Activated naive CD8-positive, alpha-beta T cell treated with anti-CD3 and anti-CD28 coated beads, Interleukin-2, amount 50 U/mL, for 24 hours (primary cell): ENCODE measurements at regions not wholly inside any gene's neighbourhood (a gene's known extent, or its start where the extent isn't known, plus 50 kb on each side); places are given as distances from the start of the nearest gene placed in this dataset.
"Not testable (repeated sequence)": the region's sequence is repeated elsewhere in the genome, so short reads cannot be mapped to it uniquely, and the experiment has no call there.

Source experiments
- ATAC-seq: fragments of 150-1000 bp; cut with Tn5 transposase; one replicate; pipeline ENCODE4 v1.10.0; 2021
- DNase-seq: peaks from one replicate; pipeline ENCODE4 v3.0.0; 2021
- H3K27ac Mint-ChIP-seq: one replicate; pipeline ENCODE4 v1.8.0; 2021; ENCODE audit warnings: mild to moderate bottlenecking, mixed read lengths
- H3K27me3 Mint-ChIP-seq: one replicate; pipeline ENCODE4 v1.8.0; 2021; ENCODE audit warnings: mixed read lengths
- H3K36me3 Mint-ChIP-seq: one replicate; pipeline ENCODE4 v1.8.0; 2021; ENCODE audit warnings: low read depth, mixed read lengths
- H3K4me1 Mint-ChIP-seq: one replicate; pipeline ENCODE4 v1.8.0; 2021; ENCODE audit warnings: mixed read lengths
- H3K4me3 Mint-ChIP-seq: one replicate; pipeline ENCODE4 v1.8.0; 2021; ENCODE audit warnings: mild to moderate bottlenecking, moderate library complexity, mixed read lengths
- H3K9me3 Mint-ChIP-seq: one replicate; pipeline ENCODE4 v1.8.0; 2021; ENCODE audit warnings: mixed read lengths

- H3K27me3 Mint-ChIP-seq, result no peaks in the 10 kb centered on the region
- H3K36me3 Mint-ChIP-seq, result no peaks in the 10 kb centered on the region
- H3K27ac Mint-ChIP-seq, result no peak overlapping the region
- ATAC-seq, result no peak
- H3K4me3 Mint-ChIP-seq, result no peak overlapping the region
- H3K4me1 Mint-ChIP-seq, result no peaks in the 10 kb centered on the region
- DNase-seq, result no peak
- peaks cover 18% of the 10 kb centered on the region for H3K9me3 Mint-ChIP-seq
These were observed 873.2 kb downstream of the STPG2 start for GRCh38 chr4:97270051-97270450.

- ATAC-seq (no peak), DNase-seq (no peak)
- Mint-ChIP-seq H3K27ac (no peak overlapping the region), H3K27me3 (no peaks in the 10 kb centered on the region), H3K4me3 (no peak overlapping the region), H3K4me1 (no peaks in the 10 kb centered on the region), H3K9me3 (peaks cover 18% of the 10 kb centered on the region), H3K36me3 (no peaks in the 10 kb centered on the region)
These were observed 863.9 kb downstream of the STPG2 start for GRCh38 chr4:97279391-97279790.

GRCh38 chr4:97300561-97300960, 842.7 kb downstream of the STPG2 start:
- H3K36me3 Mint-ChIP-seq, result no peaks in the 10 kb centered on the region
- no peaks in the 10 kb centered on the region for H3K27me3 Mint-ChIP-seq
- peaks cover 18% of the 10 kb centered on the region for H3K9me3 Mint-ChIP-seq
- DNase-seq (no peak), ATAC-seq (no peak)
- H3K4me3 Mint-ChIP-seq, result no peak overlapping the region
- H3K27ac Mint-ChIP-seq, result no peak overlapping the region
- no peaks in the 10 kb centered on the region for H3K4me1 Mint-ChIP-seq

GRCh38 chr4:97305351-97305750, 837.9 kb downstream of the STPG2 start:
- peaks cover 18% of the 10 kb centered on the region for H3K9me3 Mint-ChIP-seq
- ATAC-seq, result no peak
- no peak overlapping the region for H3K4me3 Mint-ChIP-seq
- no peak for DNase-seq
- H3K4me1 Mint-ChIP-seq, result no peaks in the 10 kb centered on the region
- no peaks in the 10 kb centered on the region for H3K36me3 Mint-ChIP-seq
- no peaks in the 10 kb centered on the region for H3K27me3 Mint-ChIP-seq
- H3K27ac Mint-ChIP-seq, result no peak overlapping the region

GRCh38 chr4:97309121-97309520, 834.2 kb downstream of the STPG2 start:
- no peak overlapping the region for H3K27ac Mint-ChIP-seq
- H3K27me3 Mint-ChIP-seq, result no peaks in the 10 kb centered on the region
- no peak for DNase-seq
- H3K9me3 Mint-ChIP-seq, result peaks cover 6% of the 10 kb centered on the region
- no peak overlapping the region for H3K4me3 Mint-ChIP-seq
- H3K4me1 Mint-ChIP-seq, result no peaks in the 10 kb centered on the region
- H3K36me3 Mint-ChIP-seq, result no peaks in the 10 kb centered on the region
- ATAC-seq, result no peak

- Mint-ChIP-seq H3K36me3 (no peaks in the 10 kb centered on the region), H3K27me3 (no peaks in the 10 kb centered on the region), H3K4me3 (no peak overlapping the region), H3K4me1 (no peaks in the 10 kb centered on the region), H3K27ac (no peak overlapping the region), H3K9me3 (peaks cover 16% of the 10 kb centered on the region)
- ATAC-seq, result no peak
- no peak for DNase-seq
These were observed 826.1 kb downstream of the STPG2 start for GRCh38 chr4:97317201-97317600.

- DNase-seq (no peak), ATAC-seq (no peak)
- no peaks in the 10 kb centered on the region for H3K4me1 Mint-ChIP-seq
- H3K9me3 Mint-ChIP-seq, result peaks cover 16% of the 10 kb centered on the region
- no peak overlapping the region for H3K27ac Mint-ChIP-seq
- H3K4me3 Mint-ChIP-seq, result no peak overlapping the region
- no peaks in the 10 kb centered on the region for H3K27me3 Mint-ChIP-seq
- no peaks in the 10 kb centered on the region for H3K36me3 Mint-ChIP-seq
These were observed 825.6 kb downstream of the STPG2 start for GRCh38 chr4:97317671-97318070.

- not testable (repeated sequence) for H3K4me1 Mint-ChIP-seq, H3K27ac Mint-ChIP-seq, DNase-seq, H3K4me3 Mint-ChIP-seq, ATAC-seq, H3K36me3 Mint-ChIP-seq, H3K27me3 Mint-ChIP-seq
- peaks cover 26% of the 10 kb centered on the region for H3K9me3 Mint-ChIP-seq
These were observed 817.5 kb downstream of the STPG2 start for GRCh38 chr4:97325751-97326150.

- H3K27me3 Mint-ChIP-seq, result no peaks in the 10 kb centered on the region
- no peak overlapping the region for H3K4me3 Mint-ChIP-seq
- no peak overlapping the region for H3K27ac Mint-ChIP-seq
- DNase-seq, result no peak
- peaks cover 11% of the 10 kb centered on the region for H3K9me3 Mint-ChIP-seq
- no peaks in the 10 kb centered on the region for H3K4me1 Mint-ChIP-seq
- H3K36me3 Mint-ChIP-seq, result no peaks in the 10 kb centered on the region
- ATAC-seq, result no peak
These were observed 812.4 kb downstream of the STPG2 start for GRCh38 chr4:97330917-97331316.

GRCh38 chr4:97334348-97334747, 808.9 kb downstream of the STPG2 start:
- no peak for DNase-seq
- Mint-ChIP-seq H3K36me3 (no peaks in the 10 kb centered on the region), H3K27ac (no peak overlapping the region), H3K4me3 (no peak overlapping the region), H3K27me3 (no peaks in the 10 kb centered on the region), H3K9me3 (peaks cover 26% of the 10 kb centered on the region), H3K4me1 (no peaks in the 10 kb centered on the region)
- no peak for ATAC-seq

- Mint-ChIP-seq H3K36me3 (no peaks in the 10 kb centered on the region), H3K4me3 (no peak overlapping the region), H3K9me3 (peaks cover 3% of the 10 kb centered on the region), H3K27ac (no peak overlapping the region), H3K27me3 (no peaks in the 10 kb centered on the region), H3K4me1 (no peaks in the 10 kb centered on the region)
- no peak for ATAC-seq
- no peak for DNase-seq
These were observed 793.6 kb downstream of the STPG2 start for GRCh38 chr4:97349468-97350186.

- ATAC-seq (no peak), DNase-seq (no peak)
- Mint-ChIP-seq H3K36me3 (no peaks in the 10 kb centered on the region), H3K27me3 (no peaks in the 10 kb centered on the region), H3K27ac (no peak overlapping the region), H3K9me3 (peaks cover 22% of the 10 kb centered on the region), H3K4me3 (no peak overlapping the region), H3K4me1 (no peaks in the 10 kb centered on the region)
These were observed 789.4 kb downstream of the STPG2 start for GRCh38 chr4:97353876-97354275.

- no peak overlapping the region for H3K4me3 Mint-ChIP-seq
- H3K36me3 Mint-ChIP-seq, result no peaks in the 10 kb centered on the region
- ATAC-seq (no peak), DNase-seq (no peak)
- H3K4me1 Mint-ChIP-seq, result no peaks in the 10 kb centered on the region
- no peak overlapping the region for H3K27ac Mint-ChIP-seq
- H3K9me3 Mint-ChIP-seq, result peaks cover 33% of the 10 kb centered on the region
- H3K27me3 Mint-ChIP-seq, result no peaks in the 10 kb centered on the region
These were observed 783.5 kb downstream of the STPG2 start for GRCh38 chr4:97359826-97360225.

GRCh38 chr4:97360733-97361132, 782.5 kb downstream of the STPG2 start:
- Mint-ChIP-seq H3K4me3 (no peak overlapping the region), H3K36me3 (no peaks in the 10 kb centered on the region), H3K27me3 (no peaks in the 10 kb centered on the region), H3K27ac (no peak overlapping the region), H3K4me1 (no peaks in the 10 kb centered on the region), H3K9me3 (peaks cover 31% of the 10 kb centered on the region)
- ATAC-seq (no peak), DNase-seq (no peak)

GRCh38 chr4:97367878-97368277, 775.4 kb downstream of the STPG2 start:
- no peak overlapping the region for H3K4me3 Mint-ChIP-seq
- no peak overlapping the region for H3K27ac Mint-ChIP-seq
- H3K4me1 Mint-ChIP-seq, result no peaks in the 10 kb centered on the region
- ATAC-seq (no peak), DNase-seq (no peak)
- H3K27me3 Mint-ChIP-seq, result no peaks in the 10 kb centered on the region
- peaks cover 13% of the 10 kb centered on the region for H3K9me3 Mint-ChIP-seq
- H3K36me3 Mint-ChIP-seq, result no peaks in the 10 kb centered on the region

- Mint-ChIP-seq H3K4me3 (no peak overlapping the region), H3K36me3 (no peaks in the 10 kb centered on the region), H3K4me1 (no peaks in the 10 kb centered on the region), H3K27ac (no peak overlapping the region), H3K27me3 (no peaks in the 10 kb centered on the region), H3K9me3 (peaks cover 16% of the 10 kb centered on the region)
- DNase-seq (no peak), ATAC-seq (no peak)
These were observed 772.7 kb downstream of the STPG2 start for GRCh38 chr4:97370568-97370967.
